ENCODE measurements at regions not wholly inside any gene's neighbourhood (a gene's known extent, or its start where the extent isn't known, plus 50 kb on each side); places are given as distances from the start of the nearest gene placed in this dataset.

- DNase-seq = no peak
Measured at GRCh38 chr5:74376187-74376586, 264.3 kb downstream of the ENC1 start.

GRCh38 chr5:74375271-74375670 lies 265.3 kb downstream of the ENC1 start:
- no peak for DNase-seq

- no peak for DNase-seq
Measured at GRCh38 chr5:74374656-74375055, 265.9 kb downstream of the ENC1 start.

- no peak for DNase-seq
Measured at GRCh38 chr5:74373076-74373475, 267.5 kb downstream of the ENC1 start.

GRCh38 chr5:74372502-74373064 lies 267.9 kb downstream of the ENC1 start:
- no peak for DNase-seq

- no peak for DNase-seq
Measured at GRCh38 chr5:74372051-74372450, 268.5 kb downstream of the ENC1 start.

- no peak for DNase-seq
Measured at GRCh38 chr5:74371621-74372020, 268.9 kb downstream of the ENC1 start.

- DNase-seq = no peak
Measured at GRCh38 chr5:74370168-74370567, 270.4 kb downstream of the ENC1 start.

GRCh38 chr5:74369173-74369572 lies 271.4 kb downstream of the ENC1 start:
- DNase-seq = no peak

GRCh38 chr5:74367934-74368333 lies 272.6 kb downstream of the ENC1 start:
- DNase-seq = no peak

GRCh38 chr5:74367241-74367733 lies 273.2 kb downstream of the ENC1 start:
- no peak for DNase-seq

GRCh38 chr5:74365723-74366122 lies 274.8 kb downstream of the ENC1 start:
- DNase-seq = no peak

GRCh38 chr5:74364507-74364906 lies 276.0 kb downstream of the ENC1 start:
- no peak for DNase-seq

GRCh38 chr5:74363603-74364205 lies 276.8 kb downstream of the ENC1 start:
- no peak for DNase-seq

GRCh38 chr5:74361406-74362358 lies 278.8 kb downstream of the ENC1 start:
- no peak for DNase-seq

GRCh38 chr5:74360535-74361210 lies 279.9 kb downstream of the ENC1 start:
- no peak for DNase-seq

GRCh38 chr5:74357827-74358226 lies 282.7 kb downstream of the ENC1 start:
- DNase-seq = no peak

- DNase-seq = no peak
Measured at GRCh38 chr5:74356009-74356695, 284.4 kb downstream of the ENC1 start.

- DNase-seq = no peak
Measured at GRCh38 chr5:74355041-74355824, 285.3 kb downstream of the ENC1 start.

GRCh38 chr5:74352256-74352655 lies 288.3 kb downstream of the ENC1 start:
- no peak for DNase-seq

Data from left kidney (tissue), 1 donor.